ENCODE measurements at regions not wholly inside any gene's neighbourhood (a gene's known extent, or its start where the extent isn't known, plus 50 kb on each side); places are given as distances from the start of the nearest gene placed in this dataset.

DNA sequence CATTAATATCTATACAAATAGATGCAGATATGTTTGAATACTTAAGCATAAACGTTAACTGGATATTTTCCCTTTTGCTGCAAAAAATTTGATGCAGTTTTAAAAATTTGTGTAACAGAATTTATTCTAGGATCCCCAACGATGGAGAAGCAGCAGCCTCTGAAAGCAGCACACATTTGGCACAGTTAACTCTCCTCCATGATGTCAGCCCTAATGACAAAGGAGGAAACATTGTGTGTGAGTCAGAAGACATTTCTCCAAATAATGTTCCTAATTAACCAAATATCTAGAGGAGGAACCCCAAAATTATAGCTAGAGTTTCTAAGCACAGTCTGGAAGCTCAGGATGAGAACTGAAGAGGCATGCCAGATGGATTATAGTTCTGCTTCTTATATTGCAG lies 281.9 kb upstream of the MAD2L1 start:
- no peak for DNase-seq
- TF ChIP-seq, protein P1, sequence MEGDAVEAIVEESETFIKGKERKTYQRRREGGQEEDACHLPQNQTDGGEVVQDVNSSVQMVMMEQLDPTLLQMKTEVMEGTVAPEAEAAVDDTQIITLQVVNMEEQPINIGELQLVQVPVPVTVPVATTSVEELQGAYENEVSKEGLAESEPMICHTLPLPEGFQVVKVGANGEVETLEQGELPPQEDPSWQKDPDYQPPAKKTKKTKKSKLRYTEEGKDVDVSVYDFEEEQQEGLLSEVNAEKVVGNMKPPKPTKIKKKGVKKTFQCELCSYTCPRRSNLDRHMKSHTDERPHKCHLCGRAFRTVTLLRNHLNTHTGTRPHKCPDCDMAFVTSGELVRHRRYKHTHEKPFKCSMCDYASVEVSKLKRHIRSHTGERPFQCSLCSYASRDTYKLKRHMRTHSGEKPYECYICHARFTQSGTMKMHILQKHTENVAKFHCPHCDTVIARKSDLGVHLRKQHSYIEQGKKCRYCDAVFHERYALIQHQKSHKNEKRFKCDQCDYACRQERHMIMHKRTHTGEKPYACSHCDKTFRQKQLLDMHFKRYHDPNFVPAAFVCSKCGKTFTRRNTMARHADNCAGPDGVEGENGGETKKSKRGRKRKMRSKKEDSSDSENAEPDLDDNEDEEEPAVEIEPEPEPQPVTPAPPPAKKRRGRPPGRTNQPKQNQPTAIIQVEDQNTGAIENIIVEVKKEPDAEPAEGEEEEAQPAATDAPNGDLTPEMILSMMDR (IDR thresholded peaks at IDR 0.05; ENCODE audit: borderline replicate concordance) = no peak
- intact Hi-C loops (cut with micrococcal nuclease) = no loop called here
- Histone ChIP-seq H3K27me3 (ENCODE audit: low read depth) (no peaks in the 10 kb centered on the region), H3K9me3 (replicated peaks) (no peaks in the 10 kb centered on the region), H3K4me1 (no peaks in the 10 kb centered on the region), H3K36me3 (no peaks in the 10 kb centered on the region), H3K4me3 (no peak overlapping the region), H3K27ac (replicated peaks) (no peak overlapping the region)

DNA sequence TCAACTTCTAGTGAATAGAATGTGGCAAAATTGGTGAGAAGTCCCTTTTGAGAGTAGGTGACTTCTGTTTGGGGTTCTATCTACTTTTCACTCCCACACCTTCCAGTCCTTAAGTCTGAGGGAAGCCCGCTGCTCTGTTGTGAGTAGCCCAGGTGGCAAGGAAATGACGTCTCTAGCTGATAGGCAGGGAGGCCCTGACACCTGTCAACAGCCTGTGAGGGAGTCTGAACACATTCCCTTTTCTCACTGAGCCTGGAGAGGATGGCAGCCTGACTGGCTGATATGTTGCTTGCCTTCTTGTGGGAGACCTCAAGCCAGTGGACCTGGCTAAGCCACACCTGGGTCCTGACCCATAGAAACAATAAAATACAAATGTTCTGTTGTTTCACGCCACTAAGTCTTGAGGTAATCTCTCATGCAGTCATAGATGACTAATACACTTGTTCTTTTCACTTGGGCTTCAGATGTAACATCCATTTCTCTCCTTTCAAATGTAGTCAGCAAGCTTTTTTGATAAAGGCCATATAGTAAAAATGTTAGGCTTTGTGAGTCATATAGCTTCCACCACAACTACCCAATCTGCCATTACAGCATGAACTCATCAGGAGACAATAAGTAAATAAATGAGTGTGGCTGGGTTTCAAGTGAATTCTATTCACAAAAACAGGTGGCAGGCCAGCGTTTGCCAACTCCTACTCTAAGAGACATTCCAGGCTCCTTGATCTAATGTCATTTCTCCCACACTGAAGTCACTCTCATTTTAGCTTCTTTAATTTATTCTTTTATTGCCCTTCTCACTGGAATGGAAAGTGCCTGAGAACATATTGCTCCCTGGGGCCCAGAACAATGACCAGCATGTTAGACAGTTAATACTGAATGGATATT lies 265.1 kb upstream of the MAD2L1 start:
- H3K4me1 ChIP-seq = no peaks in the 10 kb centered on the region

GRCh38 chr4:120329386-120329785 lies 262.7 kb upstream of the MAD2L1 start:
- no peak overlapping the region for H3K27ac ChIP-seq (replicated peaks)
- no peaks in the 10 kb centered on the region for H3K27me3 ChIP-seq (ENCODE audit: low read depth)
- H3K9me3 ChIP-seq (replicated peaks) = no peaks in the 10 kb centered on the region
- H3K4me3 ChIP-seq = no peak overlapping the region
- no peaks in the 10 kb centered on the region for H3K4me1 ChIP-seq
- intact Hi-C loops (cut with micrococcal nuclease) = no loop called here
- TF ChIP-seq, protein P1 (IDR thresholded peaks at IDR 0.05; ENCODE audit: borderline replicate concordance) = no peak
- no peaks in the 10 kb centered on the region for H3K36me3 ChIP-seq
- no peak for DNase-seq

More for the DNA sequence above, 265.1 kb upstream of the MAD2L1 start:
- TF ChIP-seq, protein P1 (IDR thresholded peaks at IDR 0.05; ENCODE audit: borderline replicate concordance) = no peak
- Histone ChIP-seq H3K36me3 (no peaks in the 10 kb centered on the region), H3K4me3 (no peak overlapping the region), H3K9me3 (replicated peaks) (no peaks in the 10 kb centered on the region), H3K27ac (replicated peaks) (no peak overlapping the region), H3K27me3 (ENCODE audit: low read depth) (no peaks in the 10 kb centered on the region)
- no peak for DNase-seq
- intact Hi-C loops (cut with micrococcal nuclease) = no loop called here

DNA sequence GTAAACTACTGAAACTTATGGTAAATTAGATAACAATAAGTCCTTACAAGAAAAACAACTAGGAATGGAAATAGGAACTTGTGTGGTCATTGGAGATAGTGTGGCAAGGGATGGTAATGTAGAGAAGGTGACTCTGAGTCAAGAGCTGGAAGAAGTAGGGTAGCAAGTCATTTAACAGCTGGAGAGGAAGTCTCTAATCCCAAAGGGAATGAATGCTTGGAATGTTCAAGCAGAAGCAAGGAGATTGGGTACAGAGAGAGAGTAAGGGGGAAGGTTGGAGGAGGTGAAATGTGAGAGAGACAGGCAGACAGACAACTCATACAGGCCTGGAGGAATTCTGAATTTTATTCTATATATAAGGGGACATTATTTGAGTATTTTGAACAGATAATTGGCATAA lies 260.6 kb upstream of the MAD2L1 start:
- no peaks in the 10 kb centered on the region for H3K36me3 ChIP-seq
- H3K4me1 ChIP-seq = no peaks in the 10 kb centered on the region
- no peaks in the 10 kb centered on the region for H3K27me3 ChIP-seq (ENCODE audit: low read depth)
- TF ChIP-seq, protein P1 (IDR thresholded peaks at IDR 0.05; ENCODE audit: borderline replicate concordance) = no peak
- intact Hi-C loops (cut with micrococcal nuclease) = no loop called here
- no peak overlapping the region for H3K4me3 ChIP-seq
- DNase-seq = no peak
- H3K27ac ChIP-seq (replicated peaks) = no peak overlapping the region
- no peaks in the 10 kb centered on the region for H3K9me3 ChIP-seq (replicated peaks)

DNA sequence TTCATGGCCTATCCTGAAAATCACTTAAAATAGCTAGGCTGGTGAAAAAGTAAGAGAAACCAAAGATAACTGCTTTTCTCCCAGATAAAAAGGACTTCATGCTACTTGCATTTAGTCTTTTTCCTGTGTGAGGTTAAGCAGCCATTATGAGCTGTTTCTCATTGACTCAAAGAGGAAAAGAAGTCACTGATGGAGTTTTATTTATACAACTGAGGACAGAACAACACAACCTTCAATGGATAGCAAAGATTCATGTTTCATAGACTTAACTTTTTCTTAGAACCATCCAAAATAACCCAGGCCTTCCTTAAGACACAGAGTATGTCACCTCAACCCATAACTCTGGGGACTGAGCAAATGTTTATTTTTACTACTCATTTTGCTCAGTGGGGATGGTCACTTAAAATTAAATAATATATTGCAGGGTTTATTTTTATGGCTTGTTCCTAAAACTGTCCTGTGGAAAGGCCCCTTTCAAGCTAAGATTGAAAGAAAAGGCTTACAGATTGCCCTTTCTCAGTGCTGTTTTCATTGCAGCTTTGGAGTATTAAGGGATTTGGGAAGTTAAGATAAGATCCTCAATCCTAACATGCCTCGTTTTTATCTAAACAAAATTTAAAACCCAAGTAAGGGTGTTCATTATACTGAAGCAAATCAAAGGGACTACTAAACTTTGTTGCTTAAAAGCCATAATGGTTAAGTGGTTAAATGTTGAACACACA lies 252.6 kb upstream of the MAD2L1 start:
- Histone ChIP-seq H3K27me3 (ENCODE audit: low read depth) (no peaks in the 10 kb centered on the region), H3K27ac (replicated peaks) (no peak overlapping the region), H3K4me1 (peaks cover 7% of the 10 kb centered on the region), H3K36me3 (no peaks in the 10 kb centered on the region), H3K9me3 (replicated peaks) (no peaks in the 10 kb centered on the region), H3K4me3 (no peak overlapping the region)
- DNase-seq = no peak
- intact Hi-C loops (cut with micrococcal nuclease) = no loop called here
- TF ChIP-seq, protein P1 (IDR thresholded peaks at IDR 0.05; ENCODE audit: borderline replicate concordance) = no peak

Data from left ventricle myocardium inferior (tissue), 1 donor.